ENCODE measurements at regions not wholly inside any gene's neighbourhood (a gene's known extent, or its start where the extent isn't known, plus 50 kb on each side); places are given as distances from the start of the nearest gene placed in this dataset.

DNA sequence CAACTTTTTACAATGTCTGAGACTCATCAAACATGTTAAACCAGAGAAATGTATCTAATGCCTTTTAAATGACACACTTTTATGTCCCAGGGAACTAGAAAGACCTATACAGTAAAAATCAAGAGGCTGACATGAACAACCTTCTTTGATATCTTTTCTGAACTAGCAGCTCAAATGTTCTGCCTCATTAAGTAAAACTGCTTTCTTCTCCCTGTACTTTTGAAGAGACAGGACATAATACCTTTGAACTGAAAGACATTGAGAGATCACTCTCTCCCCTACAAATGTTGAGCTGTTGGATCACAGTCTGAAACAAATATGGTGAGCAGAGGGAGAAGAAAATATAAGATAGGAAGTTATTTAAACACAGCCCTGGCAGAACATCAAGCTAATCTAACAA, 123.0 kb downstream of the FAM181B start:
- Histone ChIP-seq H3K9me3 (ENCODE audit: low read depth) (no peaks in the 10 kb centered on the region), H3K4me3 (no peak overlapping the region), H3K27me3 (peaks cover 13% of the 10 kb centered on the region), H3K4me1 (ENCODE audit: low read depth) (no peaks in the 10 kb centered on the region), H3K27ac (no peak overlapping the region), H3K36me3 (no peaks in the 10 kb centered on the region)
- DNase-seq (ENCODE audit: low read depth in 1 of 2, low spot score in 1 of 2): no peak
- TF ChIP-seq, protein P1, sequence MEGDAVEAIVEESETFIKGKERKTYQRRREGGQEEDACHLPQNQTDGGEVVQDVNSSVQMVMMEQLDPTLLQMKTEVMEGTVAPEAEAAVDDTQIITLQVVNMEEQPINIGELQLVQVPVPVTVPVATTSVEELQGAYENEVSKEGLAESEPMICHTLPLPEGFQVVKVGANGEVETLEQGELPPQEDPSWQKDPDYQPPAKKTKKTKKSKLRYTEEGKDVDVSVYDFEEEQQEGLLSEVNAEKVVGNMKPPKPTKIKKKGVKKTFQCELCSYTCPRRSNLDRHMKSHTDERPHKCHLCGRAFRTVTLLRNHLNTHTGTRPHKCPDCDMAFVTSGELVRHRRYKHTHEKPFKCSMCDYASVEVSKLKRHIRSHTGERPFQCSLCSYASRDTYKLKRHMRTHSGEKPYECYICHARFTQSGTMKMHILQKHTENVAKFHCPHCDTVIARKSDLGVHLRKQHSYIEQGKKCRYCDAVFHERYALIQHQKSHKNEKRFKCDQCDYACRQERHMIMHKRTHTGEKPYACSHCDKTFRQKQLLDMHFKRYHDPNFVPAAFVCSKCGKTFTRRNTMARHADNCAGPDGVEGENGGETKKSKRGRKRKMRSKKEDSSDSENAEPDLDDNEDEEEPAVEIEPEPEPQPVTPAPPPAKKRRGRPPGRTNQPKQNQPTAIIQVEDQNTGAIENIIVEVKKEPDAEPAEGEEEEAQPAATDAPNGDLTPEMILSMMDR (IDR thresholded peaks at IDR 0.05; ENCODE audit: low read depth, low read length): no peak

DNA sequence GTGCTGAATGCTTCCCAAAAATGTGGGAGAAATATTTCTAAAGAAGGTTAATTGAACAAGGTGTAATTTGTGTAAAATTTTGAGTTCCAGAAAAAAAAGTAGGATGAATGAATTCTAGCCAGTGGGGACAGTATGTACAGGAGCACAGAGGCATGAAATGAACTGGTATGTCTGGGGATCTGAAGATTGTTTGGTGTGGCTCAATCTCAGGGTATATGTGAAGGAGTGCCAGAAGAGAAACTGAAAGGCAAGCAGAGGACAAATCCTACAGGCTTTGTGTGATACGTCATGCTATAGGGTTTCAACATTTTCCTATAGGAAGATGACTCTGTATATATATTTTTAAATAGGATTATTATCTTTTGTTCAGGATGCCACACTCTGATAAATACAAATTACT, 126.9 kb downstream of the FAM181B start:
- Histone ChIP-seq H3K27ac (no peak overlapping the region), H3K27me3 (peaks cover 13% of the 10 kb centered on the region)

DNA sequence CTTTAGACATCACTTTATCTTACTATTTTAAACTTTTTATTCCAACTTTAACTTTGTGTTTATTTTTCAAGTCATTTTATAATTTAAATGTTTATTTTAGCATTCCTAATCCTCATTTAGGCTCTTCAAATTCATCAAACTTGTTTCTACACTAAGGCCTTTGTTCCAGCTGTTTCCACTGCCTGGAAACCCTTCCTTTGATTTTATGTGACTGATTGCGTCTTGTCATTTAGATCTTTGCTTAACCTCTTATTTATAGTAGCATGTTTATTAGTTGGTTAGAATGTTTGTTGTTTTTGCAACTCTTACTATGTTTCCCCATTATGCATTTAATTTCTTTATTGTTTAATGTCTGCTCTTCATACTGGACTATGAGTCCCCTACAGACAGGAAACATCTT, 132.0 kb downstream of the FAM181B start:
- no peak for DNase-seq (ENCODE audit: low read depth in 1 of 2, low spot score in 1 of 2)
- no peak overlapping the region for H3K4me3 ChIP-seq
- no peaks in the 10 kb centered on the region for H3K4me1 ChIP-seq (ENCODE audit: low read depth)
- H3K27ac ChIP-seq: no peak overlapping the region
- H3K27me3 ChIP-seq: no peaks in the 10 kb centered on the region
- H3K36me3 ChIP-seq: no peaks in the 10 kb centered on the region
- H3K9me3 ChIP-seq (ENCODE audit: low read depth): no peaks in the 10 kb centered on the region
- TF ChIP-seq, protein P1 (IDR thresholded peaks at IDR 0.05; ENCODE audit: low read depth, low read length): no peak

More for the DNA sequence above, 126.9 kb downstream of the FAM181B start:
- Histone ChIP-seq H3K4me1 (ENCODE audit: low read depth) (no peaks in the 10 kb centered on the region), H3K36me3 (no peaks in the 10 kb centered on the region), H3K9me3 (ENCODE audit: low read depth) (no peaks in the 10 kb centered on the region), H3K4me3 (no peak overlapping the region)
- TF ChIP-seq, protein P1 (IDR thresholded peaks at IDR 0.05; ENCODE audit: low read depth, low read length): no peak
- DNase-seq (ENCODE audit: low read depth in 1 of 2, low spot score in 1 of 2): no peak

DNA sequence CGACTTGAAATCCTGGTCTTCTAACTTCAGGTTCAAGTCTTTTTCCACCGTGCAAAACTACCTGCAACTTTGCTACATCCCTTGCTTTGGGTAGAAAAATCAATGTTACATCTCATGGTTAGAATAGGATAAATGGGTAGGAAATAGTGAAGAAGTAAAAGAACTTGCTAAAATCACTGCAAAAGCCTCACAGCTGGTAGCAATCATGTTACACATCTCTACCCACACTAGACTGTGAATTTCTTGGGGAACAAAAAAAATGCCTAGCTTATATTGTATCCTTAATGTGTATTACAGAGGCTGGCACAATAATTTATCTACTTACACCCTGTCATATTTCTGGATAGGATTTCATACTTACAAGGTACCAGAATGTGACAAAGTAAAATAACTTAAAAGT, 133.8 kb downstream of the FAM181B start:
- TF ChIP-seq, protein P1 (IDR thresholded peaks at IDR 0.05; ENCODE audit: low read depth, low read length): no peak
- Histone ChIP-seq H3K27me3 (no peaks in the 10 kb centered on the region), H3K36me3 (no peaks in the 10 kb centered on the region), H3K4me1 (ENCODE audit: low read depth) (no peaks in the 10 kb centered on the region), H3K27ac (no peak overlapping the region), H3K4me3 (no peak overlapping the region), H3K9me3 (ENCODE audit: low read depth) (no peaks in the 10 kb centered on the region)
- DNase-seq (ENCODE audit: low read depth in 1 of 2, low spot score in 1 of 2): no peak

DNA sequence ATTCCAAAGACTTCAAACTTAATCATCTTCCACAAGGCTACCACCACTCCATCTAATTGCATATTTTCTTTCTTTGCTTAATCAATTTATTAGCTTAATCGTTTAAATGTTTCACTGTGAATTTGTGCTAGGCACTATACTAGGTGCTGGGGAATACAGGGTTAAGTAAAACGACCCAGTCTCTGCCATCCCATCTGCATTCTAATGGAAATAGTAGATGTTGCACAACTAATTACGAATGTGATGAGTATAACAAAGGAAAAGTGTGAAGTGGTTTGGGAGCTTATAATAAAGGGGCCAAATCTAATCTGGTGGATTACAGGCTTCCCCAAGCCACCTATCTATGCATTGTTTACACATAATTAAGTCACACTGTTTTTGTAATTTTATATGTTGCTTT, 147.1 kb downstream of the FAM181B start:
- Histone ChIP-seq H3K27ac (no peak overlapping the region), H3K4me1 (ENCODE audit: low read depth) (no peaks in the 10 kb centered on the region), H3K27me3 (no peaks in the 10 kb centered on the region), H3K36me3 (no peaks in the 10 kb centered on the region), H3K4me3 (no peak overlapping the region), H3K9me3 (ENCODE audit: low read depth) (no peaks in the 10 kb centered on the region)
- TF ChIP-seq, protein P1 (IDR thresholded peaks at IDR 0.05; ENCODE audit: low read depth, low read length): no peak
- no peak for DNase-seq (ENCODE audit: low read depth in 1 of 2, low spot score in 1 of 2)

DNA sequence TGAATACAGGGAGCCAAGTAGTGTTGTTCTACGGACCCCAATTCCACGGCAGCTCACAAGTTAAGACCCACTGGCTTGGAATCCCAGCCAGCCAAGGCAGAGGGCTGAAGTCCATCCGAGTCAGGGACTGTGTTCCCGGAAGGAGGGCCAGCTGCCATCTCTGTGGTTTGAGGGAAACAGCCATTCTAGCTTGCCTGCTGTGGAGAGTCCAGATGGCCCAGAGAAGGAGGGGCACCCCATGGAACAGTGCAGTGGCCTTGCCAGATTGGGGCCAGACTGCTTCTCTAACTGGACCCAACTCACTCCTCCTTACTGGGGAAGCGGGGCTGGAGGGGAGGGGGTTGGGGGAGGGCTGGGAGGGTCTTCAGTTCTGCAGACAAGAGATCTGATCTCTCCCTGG, 156.4 kb downstream of the FAM181B start:
- Histone ChIP-seq H3K9me3 (ENCODE audit: low read depth) (no peaks in the 10 kb centered on the region), H3K27me3 (no peaks in the 10 kb centered on the region), H3K36me3 (no peaks in the 10 kb centered on the region), H3K27ac (no peak overlapping the region), H3K4me3 (no peak overlapping the region), H3K4me1 (ENCODE audit: low read depth) (no peaks in the 10 kb centered on the region)
- DNase-seq (ENCODE audit: low read depth in 1 of 2, low spot score in 1 of 2): no peak
- TF ChIP-seq, protein P1 (IDR thresholded peaks at IDR 0.05; ENCODE audit: low read depth, low read length): no peak
